ENCODE measurements at regions not wholly inside any gene's neighbourhood (a gene's known extent, or its start where the extent isn't known, plus 50 kb on each side); places are given as distances from the start of the nearest gene placed in this dataset.
"Not testable (repeated sequence)": the region's sequence is repeated elsewhere in the genome, so short reads cannot be mapped to it uniquely, and the experiment has no call there.

DNA sequence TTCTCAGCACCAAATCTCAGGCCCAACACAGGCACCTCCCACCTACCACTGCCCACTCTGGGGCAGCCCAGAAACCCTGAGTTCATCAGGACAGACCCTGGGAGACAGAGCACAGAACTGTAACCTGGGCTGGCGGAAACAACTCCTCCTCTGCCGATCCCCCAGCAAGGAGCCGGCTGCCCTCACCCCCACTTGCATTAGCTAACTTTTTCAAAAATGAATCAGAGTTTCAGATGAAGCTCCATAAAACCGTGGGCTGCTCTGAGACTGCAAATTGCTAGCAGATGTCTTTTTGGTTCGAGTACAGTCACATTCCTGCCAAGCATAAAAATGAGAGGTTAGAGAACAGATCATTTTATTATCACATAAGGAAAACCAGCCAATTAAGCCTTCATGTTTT, 93.4 kb upstream of the PARD3 start:
- DNase-seq (ENCODE audit: low spot score) = no peak

DNA sequence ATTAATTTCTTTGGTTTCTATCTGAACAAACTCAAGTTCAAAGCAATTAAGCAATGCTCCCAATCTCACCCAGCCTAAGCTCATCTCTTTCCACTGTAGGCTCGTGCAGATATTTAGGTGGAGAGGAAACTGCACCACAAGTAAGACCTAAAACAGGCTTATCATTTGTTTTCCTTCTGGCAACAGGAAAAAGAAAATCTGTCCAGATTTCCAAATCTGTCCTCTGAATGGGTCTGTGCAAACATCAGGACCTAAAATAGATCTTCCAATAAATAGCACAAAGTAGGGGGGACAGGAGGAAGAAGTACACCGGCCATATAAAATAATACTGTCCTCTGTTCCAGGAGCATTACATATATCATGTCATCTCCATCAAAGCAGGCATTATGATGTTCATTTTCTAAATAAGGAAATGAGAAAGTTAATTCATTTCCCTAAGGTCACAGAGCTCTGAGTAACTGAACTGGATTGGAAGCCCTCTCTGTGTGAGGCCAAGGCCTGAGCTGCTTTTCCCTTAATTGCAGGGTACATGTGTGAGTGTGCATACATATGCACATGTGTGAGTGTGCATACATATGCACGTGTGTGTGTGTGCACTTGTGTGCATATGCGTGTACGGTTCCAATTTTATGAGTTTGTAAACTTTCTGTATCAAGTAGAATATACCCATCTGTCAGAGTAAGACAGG, 92.8 kb upstream of the PARD3 start:
- DNase-seq (ENCODE audit: low spot score) = no peak

DNA sequence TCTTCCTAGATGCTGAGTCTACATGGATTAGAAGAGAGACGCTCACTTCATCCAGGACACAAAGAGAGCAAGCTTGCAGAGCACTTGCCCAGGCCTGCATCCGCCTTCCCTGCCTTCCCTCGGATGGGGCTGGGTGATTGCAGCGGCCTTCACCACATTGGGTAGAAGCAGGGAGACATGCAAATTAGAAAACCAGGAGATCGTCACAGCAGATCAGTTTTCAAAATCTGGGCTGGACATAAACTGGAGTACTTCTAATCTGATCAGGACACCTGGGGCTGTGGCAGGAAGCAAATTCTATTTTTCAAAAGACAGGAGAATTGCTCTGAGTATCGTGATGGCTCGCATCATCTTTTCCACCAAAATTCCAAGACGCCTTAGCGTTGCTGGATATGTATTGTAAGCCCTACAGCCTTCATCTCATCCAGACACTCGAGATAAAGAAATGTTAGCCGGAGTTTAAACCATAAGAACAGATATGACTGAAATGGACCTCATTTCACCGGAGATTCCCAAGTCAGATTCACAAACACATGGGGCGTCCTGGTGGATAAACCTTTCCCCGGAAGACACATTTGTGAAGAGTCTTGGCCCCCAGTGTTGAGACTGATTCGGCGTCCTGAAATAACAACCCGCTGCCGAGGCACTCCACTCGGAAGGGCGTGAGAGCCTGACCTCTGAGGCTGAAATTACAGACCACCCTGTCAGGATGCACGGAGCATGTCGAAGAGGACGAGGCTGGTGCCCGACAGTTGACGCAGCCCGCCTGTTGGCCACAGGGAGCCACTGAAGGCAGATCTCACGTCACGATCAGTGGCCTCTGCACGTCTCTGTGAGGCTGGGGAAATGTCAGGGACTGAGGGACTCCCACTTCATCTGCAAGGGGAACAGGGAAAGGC, 91.2 kb upstream of the PARD3 start:
- no peak for DNase-seq (ENCODE audit: low spot score)

DNA sequence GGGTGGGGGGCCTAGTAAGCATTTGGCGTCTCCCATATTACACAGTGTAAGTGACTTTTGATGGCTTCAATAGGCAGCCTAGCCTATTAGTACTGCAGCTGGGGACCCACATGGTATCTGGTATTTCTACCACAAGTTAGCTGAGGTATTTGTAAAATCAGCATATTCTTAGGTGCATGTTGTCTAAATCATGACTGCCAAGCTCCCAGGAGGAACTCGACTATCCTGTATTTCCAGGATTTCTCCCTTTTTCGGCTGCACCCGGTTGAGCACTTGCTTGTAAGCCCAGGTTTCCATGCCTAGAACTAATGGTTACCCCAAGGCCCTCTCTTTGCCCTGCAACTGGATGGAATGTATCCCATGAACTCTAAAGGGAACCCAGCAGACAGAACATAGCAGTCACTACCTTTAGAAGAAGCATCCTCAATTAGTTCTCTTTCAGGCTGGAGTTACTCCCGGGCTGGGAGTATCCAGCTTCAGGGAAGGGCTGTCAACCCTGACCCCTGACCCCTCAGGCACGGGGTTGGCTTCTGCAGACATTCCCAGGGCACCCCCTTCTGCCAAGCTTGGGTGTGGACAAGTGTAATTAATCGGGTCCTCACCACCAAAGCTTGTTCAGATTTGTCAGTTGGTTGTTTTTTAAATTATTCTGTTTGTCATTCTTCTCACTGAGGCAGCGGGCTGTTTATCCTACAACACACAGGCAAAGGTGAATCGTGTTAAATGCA, 90.3 kb upstream of the PARD3 start:
- no peak for DNase-seq (ENCODE audit: low spot score)

DNA sequence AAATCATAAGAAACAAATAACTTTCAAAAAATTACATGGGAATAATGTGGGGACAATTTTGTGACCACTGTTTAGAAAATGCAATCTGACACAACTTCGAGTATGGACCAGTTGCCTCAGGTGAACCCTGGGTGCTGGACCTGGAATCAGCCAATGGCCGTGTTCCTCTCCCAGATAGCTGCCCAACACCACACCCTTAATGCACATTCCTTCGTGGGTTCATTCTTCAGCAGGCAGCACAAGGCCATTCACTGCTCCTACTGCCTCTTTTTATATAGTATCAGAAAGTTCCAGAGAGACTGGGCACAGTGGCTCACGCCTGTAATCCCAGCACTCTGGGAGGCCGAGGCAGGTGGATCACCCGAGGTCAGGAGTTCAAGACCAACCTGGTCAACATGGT, 89.1 kb upstream of the PARD3 start:
- no peak for DNase-seq (ENCODE audit: low spot score)

DNA sequence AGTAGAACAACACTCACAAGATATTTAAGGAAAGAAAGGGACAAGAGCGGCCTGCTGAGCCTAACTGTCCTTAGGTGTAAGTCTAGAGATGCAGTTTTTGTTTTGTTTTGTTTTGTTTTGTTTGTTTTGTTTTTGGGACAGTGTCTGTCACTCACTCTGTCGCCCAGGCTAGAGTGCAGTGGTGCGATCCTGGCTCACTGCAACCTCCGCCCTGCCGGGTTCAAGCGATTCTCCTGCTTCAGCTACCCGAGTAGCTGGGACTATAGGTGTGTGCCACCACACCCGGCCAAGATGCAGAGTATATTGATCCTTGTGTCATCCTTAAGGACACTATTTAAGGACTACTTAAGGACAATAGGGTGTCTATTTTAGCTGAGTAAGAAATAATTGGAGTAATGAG, 84.1 kb upstream of the PARD3 start:
- DNase-seq (ENCODE audit: low spot score) = no peak

DNA sequence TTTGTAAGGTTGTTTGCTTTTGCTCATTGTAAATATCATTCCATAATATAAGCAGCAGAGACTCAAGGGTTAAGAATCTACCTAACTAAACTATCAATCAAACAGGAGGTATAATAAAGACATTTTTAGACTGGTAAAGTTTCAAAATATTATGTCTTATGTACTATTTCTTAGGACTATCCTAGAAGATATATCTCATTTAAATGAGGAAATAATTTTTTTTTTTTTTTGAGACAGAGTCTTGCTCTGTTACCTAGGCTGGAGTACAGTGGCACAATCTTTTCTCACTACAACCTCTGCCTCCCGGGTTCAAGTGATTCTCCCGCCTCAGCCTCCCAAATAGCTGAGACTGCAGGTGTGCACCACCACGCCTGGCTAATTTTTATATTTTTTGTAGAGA, 80.9 kb upstream of the PARD3 start:
- DNase-seq (ENCODE audit: low spot score) = no peak

DNA sequence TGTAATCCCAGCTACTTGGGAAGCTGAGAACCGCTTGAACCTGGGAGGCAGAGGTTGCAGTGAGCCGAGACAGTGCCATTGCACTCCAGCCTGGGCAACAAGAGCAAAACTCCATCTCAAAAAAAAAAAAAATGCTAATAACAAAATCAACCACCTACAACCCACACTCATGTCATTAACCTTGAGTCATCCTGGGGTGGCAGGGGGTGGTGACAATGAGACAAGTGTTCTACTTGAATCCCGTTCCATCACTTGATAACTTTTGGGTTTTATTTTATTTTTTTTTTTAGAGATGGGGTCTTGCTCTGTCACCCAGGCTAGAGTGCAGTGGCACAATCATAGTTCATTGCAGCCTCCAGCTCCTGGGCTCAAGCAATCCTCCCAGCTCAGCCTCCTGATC, 80.0 kb upstream of the PARD3 start:
- DNase-seq (ENCODE audit: low spot score) = not testable (repeated sequence)

DNA sequence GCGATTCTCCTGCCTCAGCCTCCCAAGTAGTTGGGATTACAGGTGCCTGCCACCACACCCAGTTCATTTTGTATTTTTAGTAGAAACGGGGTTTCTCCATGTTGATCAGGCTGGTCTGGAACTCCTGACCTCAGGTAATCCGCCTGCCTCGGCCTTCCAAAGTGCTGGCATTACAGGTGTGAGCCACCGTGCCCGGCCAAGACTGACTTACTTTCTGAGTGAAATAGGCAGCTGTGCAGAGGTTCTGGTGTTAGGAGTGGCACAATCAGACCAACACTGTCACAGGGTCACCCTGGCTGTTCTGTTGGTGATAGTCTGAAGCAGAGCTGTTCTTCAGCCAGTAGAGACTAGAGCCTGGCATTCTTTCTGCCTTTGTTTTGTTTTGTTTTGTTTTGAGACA, 77.4 kb upstream of the PARD3 start:
- not testable (repeated sequence) for DNase-seq (ENCODE audit: low spot score)

DNA sequence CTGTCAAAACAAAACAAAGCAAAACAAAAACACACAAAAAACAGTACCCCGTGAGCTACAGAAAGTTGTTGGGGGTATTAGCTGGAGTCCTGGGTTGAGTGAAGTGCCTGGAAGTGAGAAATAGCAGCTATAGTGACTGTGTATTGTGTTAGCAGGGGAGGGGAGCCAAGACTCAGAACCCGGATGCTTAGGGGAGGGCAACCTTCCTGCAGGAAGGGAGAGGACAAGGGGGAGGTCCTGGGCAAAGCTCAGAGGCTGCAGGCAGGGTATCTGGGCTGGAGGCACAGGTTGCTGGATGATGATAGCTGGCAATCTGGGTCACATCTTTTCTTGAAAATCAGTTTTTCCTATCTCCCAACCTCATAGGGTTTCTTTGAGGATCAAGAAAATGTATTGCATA, 75.8 kb upstream of the PARD3 start:
- DNase-seq (ENCODE audit: low spot score) = no peak

DNA sequence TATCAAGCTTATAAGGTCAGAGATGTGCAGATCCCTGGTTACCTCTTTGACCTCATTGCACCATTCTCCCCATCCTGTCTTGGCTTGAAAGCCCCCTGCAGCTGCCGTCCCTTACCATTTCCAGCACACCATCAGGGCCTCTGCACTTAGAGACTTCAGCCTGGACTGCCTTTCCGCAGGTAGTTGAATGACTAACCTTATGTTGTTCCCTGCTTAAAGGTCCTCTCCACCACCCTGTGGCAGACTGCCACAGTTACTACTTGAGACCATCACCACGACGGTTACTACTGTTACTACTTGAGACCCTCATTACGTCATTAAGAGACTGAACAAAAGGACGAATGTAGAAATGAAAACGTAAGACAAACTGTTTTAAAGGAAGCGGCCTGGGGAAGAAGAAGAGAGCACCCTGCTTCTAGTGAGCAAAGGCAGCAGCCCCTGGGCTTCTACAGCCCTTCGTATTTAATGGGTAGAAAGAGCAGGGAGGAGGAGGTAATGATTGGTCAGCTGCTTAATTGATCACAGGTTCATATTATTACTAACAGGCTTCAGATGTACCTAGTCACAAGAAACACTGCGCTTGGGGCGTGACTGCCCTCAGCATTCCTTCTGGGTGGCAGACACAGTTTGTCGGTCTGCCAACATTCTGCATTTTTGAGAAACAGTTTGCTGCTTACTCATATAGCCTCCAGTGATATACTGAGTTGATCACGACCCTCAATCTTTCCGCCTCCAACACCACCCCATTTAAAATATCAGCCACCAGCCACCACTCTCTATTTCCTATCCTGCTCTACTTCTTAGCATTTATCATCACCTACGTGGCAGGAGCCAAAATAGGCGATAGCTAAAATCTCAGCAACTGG, 74.1 kb upstream of the PARD3 start:
- no peak for DNase-seq (ENCODE audit: low spot score)

DNA sequence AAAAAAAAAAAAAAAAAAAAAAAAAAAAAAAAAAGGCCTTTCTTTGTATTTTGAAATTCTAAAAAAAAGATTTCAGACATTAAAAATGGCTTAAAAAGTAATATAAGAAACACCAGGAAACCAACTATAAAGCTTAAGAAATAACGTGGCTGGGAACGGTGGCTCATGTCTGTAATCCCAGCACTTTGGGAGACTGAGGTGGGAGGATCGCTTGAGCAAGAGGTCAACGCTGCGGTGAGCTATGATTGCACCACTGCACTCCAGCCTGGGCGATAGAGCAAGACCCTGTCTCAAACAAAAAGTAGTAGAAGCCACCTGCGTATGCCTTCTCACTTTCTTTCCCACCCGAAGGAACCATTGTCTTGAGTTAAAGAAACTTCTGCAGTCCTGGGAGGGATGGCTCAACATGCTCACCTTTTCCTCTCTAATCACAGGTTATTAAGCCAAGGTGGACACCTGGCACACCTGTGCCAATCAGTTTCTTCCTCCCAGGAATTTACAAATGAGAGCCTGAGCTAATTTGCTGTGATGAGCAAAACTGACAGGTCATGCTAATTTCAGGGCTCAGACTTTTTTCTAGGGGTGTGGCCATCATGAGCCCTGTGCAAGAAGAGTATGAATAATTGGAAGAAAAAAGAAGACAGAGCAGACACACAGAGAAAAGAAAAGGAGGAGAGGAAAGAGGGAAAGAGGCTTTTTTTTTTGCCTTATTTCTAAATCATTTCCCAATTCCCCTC, 72.0 kb upstream of the PARD3 start:
- DNase-seq (ENCODE audit: low spot score) = no peak

DNA sequence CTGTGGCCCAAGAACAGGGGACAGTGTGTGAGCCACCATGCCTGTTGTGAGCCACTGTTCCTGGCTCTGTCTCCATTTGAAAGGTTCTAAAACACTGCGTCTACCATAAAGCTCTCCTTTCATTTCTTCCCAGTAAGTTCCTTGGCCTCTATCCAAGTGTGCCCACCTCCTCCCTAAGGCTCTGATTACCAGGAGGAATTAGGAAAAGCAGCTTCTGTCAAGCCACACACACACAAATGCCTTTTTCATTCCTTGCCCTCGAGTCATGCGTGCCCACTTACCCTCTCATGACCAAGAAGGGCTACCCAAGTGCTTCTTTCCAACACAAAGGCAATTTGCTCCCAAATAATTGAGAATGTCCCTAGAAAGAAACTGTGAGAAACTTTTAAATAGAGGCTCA, 70.8 kb upstream of the PARD3 start:
- DNase-seq (ENCODE audit: low spot score) = no peak

DNA sequence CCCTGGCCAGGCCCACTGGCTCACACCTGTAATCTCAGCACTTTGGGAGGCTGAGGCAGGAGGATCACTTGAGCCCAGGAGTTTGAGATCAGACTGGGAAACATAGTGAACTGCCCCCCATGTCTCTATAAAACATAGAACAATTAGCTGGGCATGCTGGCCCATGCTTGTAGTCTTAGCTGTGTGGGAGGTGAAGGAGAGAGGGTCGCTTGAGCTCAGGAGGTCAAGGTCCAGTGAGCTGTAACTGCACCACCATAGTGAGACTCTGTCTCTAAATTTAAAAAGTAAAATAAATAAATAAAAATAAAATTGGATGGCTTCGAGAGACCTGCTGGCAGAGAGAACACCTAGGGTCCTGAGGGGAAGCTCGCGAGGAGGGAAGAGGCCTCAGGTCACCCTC, 69.9 kb upstream of the PARD3 start:
- no peak for DNase-seq (ENCODE audit: low spot score)

DNA sequence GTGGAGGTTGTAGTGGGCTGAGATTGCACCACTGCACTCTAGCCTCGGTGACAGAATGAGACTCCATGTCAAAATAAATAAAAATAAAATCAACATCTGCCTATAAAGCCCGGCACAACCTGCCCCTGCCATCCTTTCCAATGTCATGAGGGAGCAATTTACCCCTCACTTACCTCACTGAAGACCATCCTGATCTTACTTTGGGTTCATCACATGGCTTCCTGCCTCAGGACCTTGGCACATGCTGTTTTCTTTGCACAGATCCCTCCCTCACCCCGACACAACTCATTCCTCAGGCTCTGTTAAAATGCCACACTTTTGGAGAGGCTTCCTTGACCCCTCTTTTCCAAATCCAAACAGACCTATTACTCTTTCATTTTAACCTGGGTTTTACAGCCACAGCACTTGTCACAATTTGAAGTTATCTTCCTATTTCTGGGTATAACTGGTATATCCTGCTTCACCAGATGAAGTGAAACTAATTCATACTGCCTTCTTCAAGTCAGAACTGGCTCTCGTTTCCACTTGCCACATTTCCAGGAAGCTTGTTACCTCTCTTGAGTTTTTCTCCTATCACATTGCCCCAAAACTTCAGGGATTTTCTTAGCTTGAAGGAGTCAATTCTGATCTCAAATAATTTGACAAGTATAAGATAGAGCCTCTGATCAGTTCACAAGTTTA, 69.3 kb upstream of the PARD3 start:
- DNase-seq (ENCODE audit: low spot score) = no peak

DNA sequence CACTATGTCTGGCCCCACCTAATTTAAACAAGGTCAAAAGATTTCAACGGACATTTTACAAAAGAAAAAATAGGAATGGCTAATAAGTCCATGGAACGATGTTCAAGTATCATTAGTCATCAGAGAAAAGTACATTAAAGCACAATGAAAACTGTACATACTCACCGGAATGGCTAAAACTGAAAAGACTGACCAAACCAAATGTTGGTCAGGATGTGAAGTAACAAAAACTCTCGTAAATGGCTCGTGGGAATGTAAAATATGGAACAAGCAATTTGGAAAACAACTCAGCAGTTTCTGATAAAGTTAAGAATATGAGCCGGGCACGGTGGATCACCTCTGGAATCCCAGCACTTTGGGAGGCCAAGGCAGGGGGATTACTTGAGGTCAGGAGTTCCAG, 65.7 kb upstream of the PARD3 start:
- no peak for DNase-seq (ENCODE audit: low spot score)

DNA sequence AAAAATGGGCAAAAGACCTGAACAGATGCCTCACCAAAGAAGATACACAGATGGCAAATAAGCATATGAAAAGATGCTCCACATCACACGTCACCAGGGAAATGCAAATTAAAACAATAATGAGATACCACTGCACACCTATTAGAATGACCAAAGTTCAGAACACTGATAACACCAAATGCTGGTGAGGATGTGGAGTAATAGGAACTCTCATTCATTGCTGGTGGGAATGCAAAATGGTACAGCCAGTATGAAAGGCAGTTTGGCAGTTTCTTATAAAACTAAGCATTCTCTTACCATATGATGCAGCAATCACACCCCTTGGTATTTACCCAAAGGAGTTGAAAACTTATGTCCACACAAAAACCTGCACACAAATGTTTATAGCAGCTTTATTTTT, 63.6 kb upstream of the PARD3 start:
- DNase-seq (ENCODE audit: low spot score) = not testable (repeated sequence)

DNA sequence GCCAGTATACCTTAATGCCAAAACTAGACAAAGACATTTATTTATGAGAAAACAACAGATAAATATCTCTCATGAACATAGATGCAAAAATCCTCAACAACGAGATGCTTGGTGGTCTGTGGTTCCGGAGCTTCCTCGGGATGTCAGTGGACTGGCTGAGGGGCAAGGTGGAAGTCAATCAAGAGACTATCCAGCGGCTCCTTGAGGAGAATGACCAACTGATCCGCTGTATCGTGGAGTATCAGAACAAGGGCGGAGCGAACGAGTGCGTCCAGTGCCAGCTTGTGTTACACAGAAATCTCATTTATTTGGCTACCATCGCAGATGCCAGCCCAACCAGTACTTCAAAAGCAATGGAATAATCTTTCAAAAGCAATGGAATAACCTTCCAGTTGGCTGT, 60.0 kb upstream of the PARD3 start:
- DNase-seq (ENCODE audit: low spot score) = no peak

DNA sequence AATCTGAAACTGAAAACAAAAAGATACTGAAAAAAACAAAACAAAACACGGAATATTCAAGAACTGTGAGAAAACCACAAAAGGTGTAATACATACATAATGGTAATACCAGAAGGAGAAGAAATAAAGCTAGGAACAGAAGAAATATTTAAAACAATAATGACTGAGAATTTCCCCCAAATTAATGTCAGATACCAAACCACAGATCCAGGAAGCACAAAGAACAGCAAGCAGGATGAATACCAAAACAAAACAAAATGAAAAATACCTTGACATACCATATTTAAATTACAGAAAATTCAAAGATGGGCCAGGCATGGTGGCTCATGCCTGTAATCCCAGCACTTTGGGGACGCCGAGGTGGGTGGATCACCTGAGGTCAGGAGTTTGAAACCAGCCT, 57.7 kb upstream of the PARD3 start:
- no peak for DNase-seq (ENCODE audit: low spot score)

DNA sequence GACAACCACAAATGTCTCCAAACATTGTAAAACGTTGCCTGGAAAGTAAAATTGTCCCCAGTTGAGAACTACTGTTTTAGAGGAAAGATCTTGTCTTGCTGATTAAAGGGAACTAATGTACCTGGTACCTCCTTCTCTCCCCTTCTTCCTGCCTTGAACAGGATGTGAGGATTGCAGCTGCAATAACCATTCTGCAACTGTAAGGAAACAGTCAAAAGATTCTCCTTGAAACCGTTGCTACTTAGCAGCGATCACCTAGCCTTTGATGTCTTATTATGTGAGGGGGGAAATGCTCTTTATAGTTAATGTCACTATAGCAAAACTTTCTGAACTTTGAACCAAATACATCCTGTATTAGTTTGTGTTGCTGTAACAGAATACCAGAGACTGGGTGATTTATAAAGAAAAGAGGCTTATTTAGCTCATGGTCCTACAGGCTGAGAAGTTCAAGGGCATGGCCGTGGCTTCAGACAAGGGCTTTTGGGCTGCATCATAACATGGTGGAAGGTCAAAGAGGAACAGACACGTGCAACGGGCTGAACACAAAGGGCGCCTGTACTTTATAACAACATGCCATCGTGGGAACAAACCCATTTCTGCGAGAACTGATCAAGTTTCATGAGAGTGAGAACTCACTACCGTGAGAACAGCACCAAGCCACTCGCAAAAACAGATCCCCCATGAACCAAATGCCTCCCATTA, 54.2 kb upstream of the PARD3 start:
- DNase-seq (ENCODE audit: low spot score) = no peak
